T47D (cell line): ENCODE measurements at regions not wholly inside any gene's neighbourhood (a gene's known extent, or its start where the extent isn't known, plus 50 kb on each side); places are given as distances from the start of the nearest gene placed in this dataset.
"Not testable (repeated sequence)": the region's sequence is repeated elsewhere in the genome, so short reads cannot be mapped to it uniquely, and the experiment has no call there.

Experiments used
- DNase-seq, 2 experiments: peaks; one replicate each; pipeline versions ENCODE4 v3.0.0 to v3.0.0-alpha.2; 2011 to 2012; ENCODE audit warnings: low read depth in 1 of 2, low spot score in 1 of 2
- JUND ChIP-seq: IDR thresholded peaks from 2 replicates; pipeline ENCODE4 v1.6.1; 2012; ENCODE audit warnings: low read depth
- in situ Hi-C: cut with HindIII; loops from 2 replicates; pipeline ENCODE4 v1.10.0; 2016; ENCODE audit warnings: low sequenced_read_pairs, low pct_unique_long_range_greater_than_20kb

- in situ Hi-C loops, DNase-seq: not testable (repeated sequence)
These were observed 52.5 kb upstream of the CCDC71L start for GRCh38 chr7:106713452-106713851.

- DNase-seq, in situ Hi-C loops: not testable (repeated sequence)
These were observed 53.9 kb upstream of the CCDC71L start for GRCh38 chr7:106714590-106715442.

GRCh38 chr7:106715730-106716129 is 54.8 kb upstream of the CCDC71L start:
- in situ Hi-C loops: no loop called here
- TF ChIP-seq JUND: no peak
- DNase-seq: no peak

- no peak for TF ChIP-seq JUND
- DNase-seq: no peak
- in situ Hi-C loops: no loop called here
These were observed 56.4 kb upstream of the CCDC71L start for GRCh38 chr7:106717254-106717954.

GRCh38 chr7:106717955-106718871 is 57.3 kb upstream of the CCDC71L start:
- peak in 1 of 2 experiments; percentile 28 for DNase-seq
- TF ChIP-seq JUND: no peak
- in situ Hi-C loops: no loop called here

GRCh38 chr7:106720641-106721040 is 59.7 kb upstream of the CCDC71L start:
- no peak for TF ChIP-seq JUND
- DNase-seq: no peak
- in situ Hi-C loops: no loop called here

- no peak for DNase-seq
- in situ Hi-C loops: no loop called here
- TF ChIP-seq JUND: no peak
These were observed 61.1 kb upstream of the CCDC71L start for GRCh38 chr7:106721816-106722785.

GRCh38 chr7:106723398-106723797 is 62.4 kb upstream of the CCDC71L start:
- in situ Hi-C loops: no loop called here
- no peak for TF ChIP-seq JUND
- DNase-seq: no peak

- DNase-seq: no peak
- no peak for TF ChIP-seq JUND
- in situ Hi-C loops: no loop called here
These were observed 68.9 kb upstream of the CCDC71L start for GRCh38 chr7:106729720-106730385.

- DNase-seq: no peak
- in situ Hi-C loops: no loop called here
- TF ChIP-seq JUND: no peak
These were observed 70.2 kb upstream of the CCDC71L start for GRCh38 chr7:106731187-106731586.
